Peyer's patch (tissue), 4 donors: ENCODE measurements at regions not wholly inside any gene's neighbourhood (a gene's known extent, or its start where the extent isn't known, plus 50 kb on each side); places are given as distances from the start of the nearest gene placed in this dataset.

Experiments used
- CTCF ChIP-seq, 6 experiments: fragments of 450-650 bp in 4 of 6; fragments of 200-600 bp in 2 of 6; sonication (generic) in 1 of 6; IDR thresholded peaks; one replicate each; pipeline ENCODE4 v1.5.1; 2017 to 2019; ENCODE audit warnings: antibody characterized with exemption in 6 of 6, mild to moderate bottlenecking in 3 of 6, moderate library complexity in 1 of 6
- POLR2A ChIP-seq, 2 donors: fragments of 450-650 bp; IDR thresholded peaks; one replicate each; pipeline ENCODE4 v1.5.1; 2017; ENCODE audit warnings: antibody characterized with exemption in 2 of 2, mild to moderate bottlenecking in 2 of 2, moderate library complexity in 2 of 2

GRCh38 chr1:221863635-221864034 lies 121.7 kb upstream of the DUSP10 start:
- TF ChIP-seq CTCF (IDR thresholded peaks at IDR 0.05) (no peak), POLR2A (IDR thresholded peaks at IDR 0.05) (no peak)
